ENCODE measurements at regions not wholly inside any gene's neighbourhood (a gene's known extent, or its start where the extent isn't known, plus 50 kb on each side); places are given as distances from the start of the nearest gene placed in this dataset.
A peak's percentile ranks its signal among the peaks of the same experiment; 100 is the strongest.

DNA sequence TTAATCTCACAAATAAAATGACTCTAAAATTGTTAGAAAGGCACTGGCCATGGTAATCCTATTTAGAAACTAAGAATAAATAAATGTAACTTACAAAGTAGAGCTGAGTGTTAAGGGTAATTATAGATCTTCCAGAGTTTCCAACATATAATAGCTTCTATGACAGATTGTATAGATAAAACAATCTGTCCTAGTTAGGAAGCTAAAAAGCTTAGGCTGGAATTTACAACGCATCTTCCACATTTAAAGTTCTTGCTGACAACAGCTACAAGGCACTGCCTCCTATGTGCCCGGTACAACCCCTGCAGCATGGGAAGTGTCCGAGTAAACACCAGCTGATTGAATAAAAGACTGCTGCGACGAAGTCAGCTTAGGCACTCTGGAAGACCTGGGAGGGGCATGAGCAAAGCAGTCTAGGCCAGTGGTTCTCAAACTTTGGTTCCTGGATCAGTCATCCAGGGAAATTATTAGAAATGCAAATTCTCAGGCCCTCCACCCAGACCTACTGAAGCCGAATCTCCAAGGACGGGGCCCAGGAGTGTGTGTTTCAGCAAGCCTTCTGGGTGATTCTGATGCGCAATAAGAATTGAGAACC lies 635.6 kb upstream of the TBX3 start:
- DNase-seq: no peak
- H4K12ac ChIP-seq (ENCODE audit: low read depth, low read length): no peak overlapping the region
- H3K79me1 ChIP-seq (ENCODE audit: low read length): no peaks in the 10 kb centered on the region
- no peak overlapping the region for H3K9ac ChIP-seq (ENCODE audit: low read length)
- H3K9me3 ChIP-seq (ENCODE audit: insufficient read depth, low read depth, low read length): no peaks in the 10 kb centered on the region
- no CpG with 5 or more reads among the region's 8 CpGs for WGBS (ENCODE audit: extremely low coverage, insufficient coverage, insufficient read length)
- H2AFZ ChIP-seq (ENCODE audit: insufficient read depth, low read length, poor library complexity): no peak overlapping the region
- H4K8ac ChIP-seq (ENCODE audit: low read depth, low read length): no peak overlapping the region
- H2BK120ac ChIP-seq (ENCODE audit: insufficient read depth, low read length, poor library complexity): no peak overlapping the region
- H3K27me3 ChIP-seq (ENCODE audit: insufficient read depth, low read length): no peaks in the 10 kb centered on the region
- no peak overlapping the region for H3K4me3 ChIP-seq (ENCODE audit: low read depth, low read length)
- H3K27ac ChIP-seq (ENCODE audit: low read depth, low read length): no peak overlapping the region
- no peak overlapping the region for H3K4me2 ChIP-seq (ENCODE audit: low read length)
- H3K79me2 ChIP-seq (ENCODE audit: control insufficient read depth, insufficient read depth, low read length, poor library complexity): no peaks in the 10 kb centered on the region
- H3K23ac ChIP-seq (ENCODE audit: low read length): no peak overlapping the region
- H3K14ac ChIP-seq (ENCODE audit: low read length): no peak overlapping the region
- no peak overlapping the region for H3K18ac ChIP-seq (ENCODE audit: low read length)
- peaks cover 6 to 11% of the 10 kb centered on the region in 2 experiments for H3K4me1 ChIP-seq (ENCODE audit: control insufficient read depth in 1 of 2, insufficient read depth in 2 of 2, low read length in 2 of 2)
- no peak overlapping the region for H3K4ac ChIP-seq (ENCODE audit: low read depth, low read length)
- no peak overlapping the region for H2BK12ac ChIP-seq (ENCODE audit: low read length)
- H2BK5ac ChIP-seq (ENCODE audit: low read depth, low read length, poor library complexity): no peak overlapping the region
- H4K91ac ChIP-seq (ENCODE audit: low read depth, low read length): no peak overlapping the region
- no peaks in the 10 kb centered on the region for H3K36me3 ChIP-seq (ENCODE audit: control insufficient read depth in 1 of 2, insufficient read depth in 2 of 2, low read length in 2 of 2)
- no peak overlapping the region for H2AK5ac ChIP-seq (ENCODE audit: low read length)

DNA sequence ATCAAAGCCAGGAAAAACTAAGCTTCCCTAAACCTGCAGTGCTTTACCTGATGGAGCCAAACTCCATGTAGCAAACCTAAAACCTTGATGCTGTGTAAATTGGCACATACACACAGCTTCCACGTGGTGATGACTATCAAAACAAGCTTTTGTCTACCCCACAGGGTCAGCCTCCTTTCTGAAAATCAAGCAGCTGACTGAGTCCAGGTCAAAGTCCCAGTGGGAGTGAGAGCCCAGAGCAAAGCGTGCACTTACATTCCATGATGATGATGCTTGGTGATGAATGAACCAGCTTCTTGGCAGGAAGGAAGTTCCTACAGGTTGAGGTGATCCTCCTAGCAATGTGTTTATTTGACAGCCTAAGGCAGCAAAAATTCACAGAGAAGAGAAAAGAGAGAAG lies 630.0 kb upstream of the TBX3 start:
- H3K27ac ChIP-seq (ENCODE audit: low read depth, low read length): no peak overlapping the region
- H3K4me1 ChIP-seq (ENCODE audit: control insufficient read depth in 1 of 2, insufficient read depth in 2 of 2, low read length in 2 of 2): no peaks in the 10 kb centered on the region
- no peak overlapping the region for H3K4me3 ChIP-seq (ENCODE audit: low read depth, low read length)
- no peaks in the 10 kb centered on the region for H3K36me3 ChIP-seq (ENCODE audit: control insufficient read depth in 1 of 2, insufficient read depth in 2 of 2, low read length in 2 of 2)
- no peak overlapping the region for H3K4me2 ChIP-seq (ENCODE audit: low read length)
- no peak overlapping the region for H4K8ac ChIP-seq (ENCODE audit: low read depth, low read length)
- no peak overlapping the region for H2AK5ac ChIP-seq (ENCODE audit: low read length)
- H3K79me1 ChIP-seq (ENCODE audit: low read length): no peaks in the 10 kb centered on the region
- H3K9ac ChIP-seq (ENCODE audit: low read length): no peak overlapping the region
- H3K23ac ChIP-seq (ENCODE audit: low read length): no peak overlapping the region
- WGBS (ENCODE audit: extremely low coverage, insufficient coverage, insufficient read length): no CpG with 5 or more reads among the region's 2 CpGs
- no peaks in the 10 kb centered on the region for H3K9me3 ChIP-seq (ENCODE audit: insufficient read depth, low read depth, low read length)
- H3K14ac ChIP-seq (ENCODE audit: low read length): no peak overlapping the region
- H3K4ac ChIP-seq (ENCODE audit: low read depth, low read length): no peak overlapping the region
- H2BK12ac ChIP-seq (ENCODE audit: low read length): no peak overlapping the region
- no peaks in the 10 kb centered on the region for H3K79me2 ChIP-seq (ENCODE audit: control insufficient read depth, insufficient read depth, low read length, poor library complexity)
- no peak overlapping the region for H2BK120ac ChIP-seq (ENCODE audit: insufficient read depth, low read length, poor library complexity)
- DNase-seq: no peak
- H4K91ac ChIP-seq (ENCODE audit: low read depth, low read length): no peak overlapping the region
- H2BK5ac ChIP-seq (ENCODE audit: low read depth, low read length, poor library complexity): no peak overlapping the region
- H4K12ac ChIP-seq (ENCODE audit: low read depth, low read length): no peak overlapping the region
- H3K18ac ChIP-seq (ENCODE audit: low read length): no peak overlapping the region
- no peaks in the 10 kb centered on the region for H3K27me3 ChIP-seq (ENCODE audit: insufficient read depth, low read length)
- no peak overlapping the region for H2AFZ ChIP-seq (ENCODE audit: insufficient read depth, low read length, poor library complexity)

DNA sequence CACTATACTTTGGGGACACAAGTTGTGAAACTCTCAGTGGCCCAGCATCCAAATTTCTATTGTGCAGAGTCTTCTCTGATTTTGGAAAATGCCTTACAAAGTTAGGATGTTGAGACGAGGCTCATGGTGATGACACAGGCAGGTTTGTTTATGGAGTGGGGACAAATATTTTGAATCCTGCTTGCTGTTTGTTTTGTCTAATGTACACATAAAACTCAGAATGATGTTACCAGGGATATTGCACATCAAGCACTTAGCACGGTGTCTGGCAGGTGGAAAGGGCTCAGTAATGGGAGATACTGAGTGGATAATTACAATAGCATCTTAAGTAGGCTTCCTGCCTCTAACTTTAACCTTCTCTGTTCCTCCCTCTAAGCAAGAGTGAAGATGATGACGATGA lies 628.9 kb upstream of the TBX3 start:
- no peak overlapping the region for H4K8ac ChIP-seq (ENCODE audit: low read depth, low read length)
- H4K91ac ChIP-seq (ENCODE audit: low read depth, low read length): no peak overlapping the region
- H2BK120ac ChIP-seq (ENCODE audit: insufficient read depth, low read length, poor library complexity): no peak overlapping the region
- no peak overlapping the region for H3K4me2 ChIP-seq (ENCODE audit: low read length)
- no peak overlapping the region for H3K9ac ChIP-seq (ENCODE audit: low read length)
- H4K12ac ChIP-seq (ENCODE audit: low read depth, low read length): no peak overlapping the region
- no peaks in the 10 kb centered on the region for H3K9me3 ChIP-seq (ENCODE audit: insufficient read depth, low read depth, low read length)
- H3K27ac ChIP-seq (ENCODE audit: low read depth, low read length): no peak overlapping the region
- H2AK5ac ChIP-seq (ENCODE audit: low read length): no peak overlapping the region
- H3K18ac ChIP-seq (ENCODE audit: low read length): no peak overlapping the region
- DNase-seq: no peak
- H3K4me3 ChIP-seq (ENCODE audit: low read depth, low read length): no peak overlapping the region
- H3K4me1 ChIP-seq (ENCODE audit: control insufficient read depth in 1 of 2, insufficient read depth in 2 of 2, low read length in 2 of 2): no peaks in the 10 kb centered on the region
- H3K23ac ChIP-seq (ENCODE audit: low read length): no peak overlapping the region
- WGBS (ENCODE audit: extremely low coverage, insufficient coverage, insufficient read length): no CpG with 5 or more reads among the region's 3 CpGs
- no peaks in the 10 kb centered on the region for H3K79me2 ChIP-seq (ENCODE audit: control insufficient read depth, insufficient read depth, low read length, poor library complexity)
- H3K36me3 ChIP-seq (ENCODE audit: control insufficient read depth in 1 of 2, insufficient read depth in 2 of 2, low read length in 2 of 2): no peaks in the 10 kb centered on the region
- no peaks in the 10 kb centered on the region for H3K79me1 ChIP-seq (ENCODE audit: low read length)
- no peak overlapping the region for H2BK12ac ChIP-seq (ENCODE audit: low read length)
- H3K14ac ChIP-seq (ENCODE audit: low read length): no peak overlapping the region
- H2AFZ ChIP-seq (ENCODE audit: insufficient read depth, low read length, poor library complexity): no peak overlapping the region
- H3K4ac ChIP-seq (ENCODE audit: low read depth, low read length): no peak overlapping the region
- H2BK5ac ChIP-seq (ENCODE audit: low read depth, low read length, poor library complexity): no peak overlapping the region
- H3K27me3 ChIP-seq (ENCODE audit: insufficient read depth, low read length): no peaks in the 10 kb centered on the region

DNA sequence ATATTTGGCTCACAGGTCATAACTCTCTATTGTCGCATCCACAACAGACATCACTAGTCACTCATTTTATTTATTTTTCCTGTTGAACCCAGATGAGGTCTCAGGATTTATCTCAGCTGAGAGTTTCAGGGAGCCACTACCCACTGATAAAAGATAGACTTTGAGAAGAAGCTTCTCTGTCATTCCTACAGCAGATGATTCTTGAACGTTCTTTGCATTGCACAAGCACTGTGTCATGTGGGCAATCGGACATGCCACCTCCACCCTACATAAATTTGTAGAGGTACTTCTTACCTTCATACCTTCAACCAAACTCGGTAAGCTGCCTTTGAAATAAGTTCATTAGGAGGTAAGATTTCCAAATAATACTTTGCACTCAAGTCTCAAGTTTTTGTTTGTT lies 627.9 kb upstream of the TBX3 start:
- Histone ChIP-seq H4K12ac (ENCODE audit: low read depth, low read length) (no peak overlapping the region), H3K4me2 (ENCODE audit: low read length) (no peak overlapping the region), H3K9me3 (ENCODE audit: insufficient read depth, low read depth, low read length) (no peaks in the 10 kb centered on the region), H3K9ac (ENCODE audit: low read length) (no peak overlapping the region), H2BK12ac (ENCODE audit: low read length) (no peak overlapping the region), H3K4ac (ENCODE audit: low read depth, low read length) (no peak overlapping the region), H3K18ac (ENCODE audit: low read length) (no peak overlapping the region), H3K79me1 (ENCODE audit: low read length) (no peaks in the 10 kb centered on the region), H4K8ac (ENCODE audit: low read depth, low read length) (no peak overlapping the region), H3K14ac (ENCODE audit: low read length) (no peak overlapping the region), H4K91ac (ENCODE audit: low read depth, low read length) (no peak overlapping the region), H3K4me1 (ENCODE audit: control insufficient read depth in 1 of 2, insufficient read depth in 2 of 2, low read length in 2 of 2) (no peaks in the 10 kb centered on the region), H2AK5ac (ENCODE audit: low read length) (no peak overlapping the region), H3K4me3 (ENCODE audit: low read depth, low read length) (no peak overlapping the region), H2AFZ (ENCODE audit: insufficient read depth, low read length, poor library complexity) (no peak overlapping the region), H3K79me2 (ENCODE audit: control insufficient read depth, insufficient read depth, low read length, poor library complexity) (no peaks in the 10 kb centered on the region), H3K27me3 (ENCODE audit: insufficient read depth, low read length) (no peaks in the 10 kb centered on the region), H2BK120ac (ENCODE audit: insufficient read depth, low read length, poor library complexity) (no peak overlapping the region), H3K27ac (ENCODE audit: low read depth, low read length) (no peak overlapping the region), H3K36me3 (ENCODE audit: control insufficient read depth in 1 of 2, insufficient read depth in 2 of 2, low read length in 2 of 2) (no peaks in the 10 kb centered on the region), H3K23ac (ENCODE audit: low read length) (no peak overlapping the region), H2BK5ac (ENCODE audit: low read depth, low read length, poor library complexity) (no peak overlapping the region)
- no CpG with 5 or more reads among the region's 4 CpGs for WGBS (ENCODE audit: extremely low coverage, insufficient coverage, insufficient read length)
- peak in 1 of 2 donors; percentile 39 for DNase-seq

Measured in trophoblast cell (in vitro differentiated cells and primary cell).